ENCODE measurements at regions not wholly inside any gene's neighbourhood (a gene's known extent, or its start where the extent isn't known, plus 50 kb on each side); places are given as distances from the start of the nearest gene placed in this dataset.

GRCh38 chr18:24530630-24531111 lies 70.2 kb downstream of the HRH4 start:
- no peak for DNase-seq

GRCh38 chr18:24534271-24534670 lies 73.8 kb downstream of the HRH4 start:
- DNase-seq, result no peak

DNA sequence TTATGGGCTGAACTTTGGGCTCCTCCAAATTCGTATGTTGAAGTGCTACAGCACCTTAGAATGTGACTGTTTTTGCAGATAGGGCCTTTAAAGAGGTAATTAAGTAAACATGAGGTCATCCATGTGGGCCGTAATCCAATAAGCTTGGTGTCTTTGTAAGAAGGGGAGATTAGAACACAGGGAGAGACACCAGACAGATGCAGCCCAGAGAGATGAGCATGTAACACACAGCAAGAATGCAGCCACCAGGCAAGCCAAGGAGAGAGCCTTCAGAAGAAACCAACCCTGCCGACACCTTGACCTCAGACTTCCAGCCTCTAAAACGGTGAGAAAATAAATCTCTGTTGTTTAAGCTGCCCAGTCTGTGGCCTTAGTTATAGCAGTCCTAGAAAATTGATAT lies 74.3 kb downstream of the HRH4 start:
- DNase-seq, result no peak

GRCh38 chr18:24535527-24536295 lies 75.3 kb downstream of the HRH4 start:
- DNase-seq, result no peak

- no peak for DNase-seq
These were observed 75.9 kb downstream of the HRH4 start for GRCh38 chr18:24536326-24536725.

- no peak for DNase-seq
These were observed 76.4 kb downstream of the HRH4 start for GRCh38 chr18:24536834-24537233.

DNA sequence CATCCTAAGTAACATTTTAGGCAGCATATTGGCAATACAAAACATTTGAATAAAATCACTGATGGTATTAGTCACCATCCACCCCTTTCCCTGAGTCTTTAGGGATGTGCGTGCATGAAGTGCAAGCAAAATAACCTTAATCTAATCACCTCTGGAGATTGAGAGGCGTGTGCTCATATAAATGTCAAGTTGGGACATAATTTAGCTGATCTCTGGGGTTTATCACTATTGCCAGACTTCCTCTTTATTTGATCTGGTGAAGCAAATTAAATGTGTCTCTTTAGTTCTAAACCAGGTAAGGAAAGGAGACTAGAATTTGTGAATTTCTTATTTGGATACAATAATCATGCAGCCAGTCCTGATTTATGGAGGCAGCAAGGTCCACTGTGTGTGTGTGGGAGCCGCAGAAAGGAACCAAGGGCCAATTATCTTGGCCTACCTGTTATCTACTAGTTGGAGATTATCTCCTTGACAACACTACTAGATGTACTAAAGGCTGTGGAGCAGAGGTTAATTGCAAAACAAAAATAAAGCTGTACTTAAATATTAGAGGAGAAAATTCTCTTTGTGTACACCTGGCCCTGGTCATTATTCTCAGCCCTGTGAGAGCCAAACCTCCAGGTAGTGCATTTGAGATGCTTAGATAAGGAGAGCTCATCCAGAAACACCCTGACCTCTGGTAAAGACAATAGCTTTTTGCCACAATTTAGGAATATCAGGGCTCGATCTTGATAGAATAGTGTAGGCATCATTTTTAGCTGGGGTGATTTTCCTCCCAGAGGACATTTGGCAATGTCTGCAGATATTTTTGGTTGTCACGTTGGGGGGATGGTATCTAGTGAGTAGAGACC lies 78.2 kb downstream of the HRH4 start:
- no peak for DNase-seq

DNA sequence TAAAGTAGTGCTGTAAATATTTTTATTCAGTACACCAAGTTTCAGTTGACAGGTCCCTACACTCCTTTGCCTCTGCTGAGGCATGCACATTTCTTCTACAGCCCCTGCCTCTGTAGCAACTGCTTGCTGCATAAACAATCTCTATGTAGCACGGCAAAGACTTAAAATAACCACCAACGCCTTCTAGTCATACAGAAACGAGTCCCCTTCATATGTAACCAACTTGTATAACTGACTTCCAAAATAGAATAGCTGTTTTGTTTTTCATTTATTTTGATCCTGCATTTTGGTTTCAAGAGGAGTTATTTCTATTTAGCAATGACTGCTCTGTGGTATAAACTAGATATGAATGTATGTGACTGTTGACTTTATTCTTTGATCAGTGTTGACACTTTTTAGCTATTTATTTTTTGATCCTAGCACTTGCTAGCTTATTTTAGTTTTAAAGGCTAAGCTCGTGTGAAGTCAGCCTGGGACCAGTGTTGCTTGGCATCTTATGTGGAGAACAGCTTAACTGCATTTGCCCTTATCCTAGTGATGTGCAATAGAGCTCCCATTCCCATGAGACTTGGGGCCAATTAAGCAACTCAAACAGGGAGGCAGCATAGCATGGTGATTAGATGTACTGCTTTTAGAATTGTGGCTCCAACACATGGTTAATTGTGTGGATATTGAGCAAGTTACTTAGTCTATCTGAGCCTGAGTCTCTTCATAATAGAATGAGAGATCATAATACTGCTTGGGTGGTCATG lies 79.6 kb downstream of the HRH4 start:
- DNase-seq, result no peak

GRCh38 chr18:24540896-24541295 lies 80.5 kb downstream of the HRH4 start:
- no peak for DNase-seq

DNA sequence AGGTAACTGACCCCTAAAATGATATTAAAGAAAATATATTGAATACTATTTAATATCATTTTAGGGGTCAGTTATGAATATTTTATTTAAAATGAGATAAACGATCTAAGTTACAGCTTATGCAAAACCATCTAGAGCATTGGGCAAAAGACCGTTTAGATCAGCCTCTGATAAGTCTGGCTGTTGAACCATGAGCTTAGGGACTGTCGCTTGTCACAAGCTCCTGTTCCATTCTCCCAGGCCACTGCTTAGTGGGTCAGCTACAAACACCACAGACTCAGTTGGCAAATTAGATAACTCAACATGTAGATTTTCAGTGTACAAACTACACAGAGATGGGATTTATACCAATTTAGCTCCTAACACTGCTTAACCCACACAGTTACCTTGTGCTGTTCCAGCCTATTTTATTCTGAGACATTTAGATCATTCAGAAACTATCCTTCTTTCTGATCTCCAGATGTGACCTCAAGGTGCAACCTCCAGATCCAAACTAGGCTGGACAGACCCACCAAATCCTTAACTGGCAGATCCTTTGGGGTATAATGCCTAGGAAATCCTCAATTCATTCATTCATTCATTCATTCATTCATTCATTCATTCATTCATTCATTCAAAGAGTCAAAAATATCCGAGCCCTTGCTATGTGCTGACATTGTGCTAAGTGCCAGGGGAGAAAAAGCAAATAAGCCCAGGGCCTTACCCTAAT lies 82.8 kb downstream of the HRH4 start:
- no peak for DNase-seq

GRCh38 chr18:24543795-24544498 lies 83.5 kb downstream of the HRH4 start:
- DNase-seq, result no peak

DNA sequence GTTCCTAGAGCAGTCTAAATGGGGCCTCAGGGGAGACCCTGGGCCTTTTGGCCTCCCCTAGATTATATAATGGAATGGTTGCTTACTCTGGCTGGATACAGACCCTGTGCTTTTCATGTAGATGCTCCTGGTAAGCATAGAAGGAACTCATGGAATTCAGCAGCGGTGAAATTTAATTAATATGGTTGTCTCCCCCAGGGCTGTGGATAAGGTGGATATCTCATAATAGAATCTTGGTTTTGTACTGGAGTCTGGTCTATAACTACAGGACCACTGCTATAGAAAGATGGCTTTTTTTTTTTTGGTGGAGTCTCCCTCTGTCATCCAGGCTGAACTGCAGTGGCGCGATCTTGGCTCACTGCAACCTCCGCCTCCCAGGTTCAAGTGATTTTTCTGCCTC lies 84.5 kb downstream of the HRH4 start:
- no peak for DNase-seq

GRCh38 chr18:24545651-24546050 lies 85.2 kb downstream of the HRH4 start:
- no peak for DNase-seq

DNA sequence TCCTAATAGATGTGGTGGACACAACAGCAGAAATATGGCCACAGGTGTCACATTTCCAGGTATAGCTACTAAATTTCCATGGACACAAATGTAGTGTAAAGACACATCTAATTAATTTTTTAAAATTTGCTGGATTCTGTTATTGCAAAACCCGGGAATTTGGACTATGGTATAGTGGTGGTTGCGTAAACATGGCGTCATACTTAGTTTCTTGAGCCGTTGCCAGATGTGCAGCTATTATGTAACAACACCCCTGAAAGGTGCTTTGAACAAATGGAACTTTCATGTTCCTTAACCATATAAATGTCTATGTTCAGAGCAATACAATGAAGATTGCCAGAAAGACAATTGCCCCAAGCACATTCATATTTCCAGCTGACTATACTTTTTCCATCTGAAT lies 85.9 kb downstream of the HRH4 start:
- no peak for DNase-seq

DNA sequence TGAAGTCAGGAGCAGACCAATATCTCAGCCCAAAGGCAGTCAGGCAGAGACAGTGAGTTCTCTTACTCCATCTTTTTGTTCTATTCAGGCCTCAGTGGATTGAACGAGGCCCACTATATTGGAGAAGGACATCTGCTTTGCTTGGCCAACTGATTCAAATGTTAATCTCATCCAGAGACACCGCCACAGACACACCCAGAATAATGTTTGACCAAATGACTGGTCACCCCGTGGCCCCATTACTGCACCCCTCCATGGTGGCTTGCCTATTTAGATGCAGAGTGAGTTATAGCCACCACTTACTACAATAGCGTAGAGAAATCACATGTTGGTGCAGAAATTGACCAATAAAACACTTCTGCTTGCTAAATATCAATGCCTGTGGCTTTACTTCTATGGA lies 88.1 kb downstream of the HRH4 start:
- no peak for DNase-seq

GRCh38 chr18:24552218-24552617 lies 91.8 kb downstream of the HRH4 start:
- no peak for DNase-seq

GRCh38 chr18:24553571-24554285 lies 93.3 kb downstream of the HRH4 start:
- DNase-seq, result no peak

DNA sequence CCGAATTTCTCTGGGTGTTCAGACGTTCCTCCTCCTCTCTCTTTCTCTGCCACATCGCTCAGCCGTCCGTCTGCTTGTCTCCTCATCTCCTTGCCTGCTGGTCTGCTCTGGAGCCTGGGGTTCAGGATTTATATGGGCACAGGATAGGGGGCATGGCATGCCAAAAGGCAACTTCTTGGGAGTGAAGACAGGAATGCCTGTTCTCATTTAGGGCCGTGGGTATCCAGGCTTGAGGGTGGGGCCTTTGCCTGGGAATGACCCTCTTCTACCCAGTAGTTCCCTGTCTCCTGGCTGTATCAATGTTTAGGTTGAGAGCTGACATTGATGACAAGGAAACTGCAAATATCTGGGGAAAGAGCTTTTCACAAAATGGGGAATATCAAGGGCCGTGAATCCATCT lies 98.0 kb downstream of the HRH4 start:
- no peak for DNase-seq

- DNase-seq, result no peak
These were observed 99.1 kb downstream of the HRH4 start for GRCh38 chr18:24559526-24559925.

DNA sequence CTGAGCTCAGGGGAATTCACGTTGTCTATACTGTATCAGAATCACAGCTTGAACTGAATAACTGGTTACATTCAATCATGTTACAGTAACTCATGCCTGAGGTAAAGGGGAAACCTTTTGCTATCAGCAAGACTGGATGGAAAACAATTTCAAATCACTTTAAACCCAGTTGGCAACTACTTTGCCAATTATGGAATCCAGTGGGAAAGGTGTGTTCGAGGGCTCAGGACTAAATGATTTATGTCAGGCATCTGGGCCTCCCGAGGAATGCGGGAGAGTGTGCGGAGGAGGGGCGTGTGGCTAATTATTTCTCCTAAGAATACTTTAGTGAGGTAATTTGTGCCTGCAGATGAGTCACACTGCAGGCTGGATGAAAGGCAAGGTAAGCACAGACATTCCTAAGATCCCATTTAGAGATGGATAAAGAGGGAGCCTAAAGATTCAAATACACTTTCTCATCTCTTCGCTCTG lies 100.1 kb downstream of the HRH4 start:
- DNase-seq, result no peak

DNA sequence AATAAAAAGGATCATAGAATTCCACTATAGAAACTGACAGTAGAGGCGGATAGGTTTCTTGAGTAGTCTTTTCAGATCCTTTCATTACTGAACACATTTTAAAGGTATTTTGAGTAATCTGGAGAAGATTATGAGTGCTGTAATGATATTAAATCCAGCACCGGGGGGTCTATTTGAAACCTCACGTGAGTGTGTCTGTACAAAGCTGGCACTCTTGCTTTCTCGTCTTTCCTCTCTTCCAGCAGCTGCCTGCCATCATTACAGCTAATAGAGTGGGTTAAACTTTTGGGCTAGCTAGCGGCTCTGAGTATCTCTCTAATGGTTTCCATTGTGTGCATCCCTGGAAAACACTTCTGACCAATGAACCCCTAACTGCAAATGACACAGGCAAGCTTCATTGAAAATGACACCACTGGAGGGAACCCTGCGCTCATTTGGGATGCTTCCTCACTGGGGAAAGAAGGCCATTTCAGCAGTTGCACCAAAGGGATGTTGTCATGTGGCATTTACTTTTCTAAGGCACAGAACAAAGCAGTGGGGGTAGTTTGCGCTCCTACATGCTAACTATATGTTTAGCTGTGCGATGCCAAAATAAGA lies 101.0 kb downstream of the HRH4 start:
- no peak for DNase-seq
